ENCODE measurements at regions not wholly inside any gene's neighbourhood (a gene's known extent, or its start where the extent isn't known, plus 50 kb on each side); places are given as distances from the start of the nearest gene placed in this dataset.
"Not testable (repeated sequence)": the region's sequence is repeated elsewhere in the genome, so short reads cannot be mapped to it uniquely, and the experiment has no call there.

DNA sequence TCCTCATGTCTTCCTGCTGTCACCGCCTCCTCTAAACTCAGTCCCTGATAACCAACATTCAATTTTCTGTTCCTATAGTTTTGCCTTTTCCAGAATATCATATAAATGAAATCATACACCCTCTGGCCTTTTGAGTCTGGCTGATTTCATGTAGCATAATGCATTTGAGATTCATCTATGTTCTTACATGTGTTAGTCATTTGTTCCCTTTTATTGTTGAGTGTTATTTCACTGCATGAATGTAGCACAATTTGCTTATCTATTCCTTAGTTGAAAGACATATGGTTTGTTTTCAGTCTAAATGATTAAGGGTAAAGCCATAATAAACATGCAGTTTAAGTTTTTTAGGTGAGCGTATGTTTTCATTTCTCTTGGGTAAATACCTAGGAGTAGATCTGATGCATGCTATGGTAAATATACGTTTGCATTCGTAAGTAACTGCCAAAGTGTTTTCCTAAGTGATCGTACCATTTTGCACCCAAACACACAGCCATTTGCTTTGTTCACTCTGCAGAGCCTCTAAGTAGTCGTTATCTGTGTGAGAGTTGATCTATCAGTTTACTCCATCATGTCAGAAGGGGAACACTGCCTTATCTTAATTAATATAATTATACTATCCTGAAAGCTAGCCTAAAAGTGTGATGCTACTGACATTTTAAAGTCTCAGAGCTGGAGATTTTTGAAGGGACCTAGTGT is 460.8 kb downstream of the DMAC1 start:
- no peak for DNase-seq

DNA sequence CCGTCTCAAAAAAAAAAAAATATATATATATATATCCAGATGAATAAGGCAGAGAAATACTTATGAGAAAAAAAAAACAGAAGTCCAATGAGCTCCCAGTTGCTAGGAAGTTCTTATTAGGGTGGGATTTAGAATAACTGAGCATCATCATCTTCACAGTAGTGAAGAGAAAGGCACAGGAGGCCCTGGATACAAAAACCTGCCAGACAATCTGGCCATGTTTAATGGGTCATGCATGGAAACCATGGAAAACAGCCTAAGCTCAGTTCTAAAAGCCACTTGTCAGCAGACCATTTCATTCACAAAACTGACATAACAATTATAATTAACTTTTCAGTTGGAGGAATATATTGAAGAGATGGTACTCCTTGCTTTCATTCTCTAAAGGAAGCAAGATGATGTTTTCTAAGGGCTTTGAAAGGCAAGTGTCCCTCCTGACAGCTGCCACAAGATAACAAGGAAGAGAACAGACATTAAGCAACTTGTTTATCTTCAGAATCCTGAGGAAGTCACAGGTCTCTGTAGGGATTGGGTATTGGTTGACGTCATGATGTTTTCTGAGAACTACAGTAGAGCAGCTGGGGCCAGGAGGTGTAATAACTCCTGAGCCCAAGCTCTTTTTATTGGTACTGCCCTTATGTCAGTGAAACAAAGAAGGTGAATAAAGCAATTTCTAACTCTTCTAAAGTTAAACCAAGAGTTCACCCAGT is 463.1 kb downstream of the DMAC1 start:
- peak in 1 of 2 donors; percentile 8 for DNase-seq

DNA sequence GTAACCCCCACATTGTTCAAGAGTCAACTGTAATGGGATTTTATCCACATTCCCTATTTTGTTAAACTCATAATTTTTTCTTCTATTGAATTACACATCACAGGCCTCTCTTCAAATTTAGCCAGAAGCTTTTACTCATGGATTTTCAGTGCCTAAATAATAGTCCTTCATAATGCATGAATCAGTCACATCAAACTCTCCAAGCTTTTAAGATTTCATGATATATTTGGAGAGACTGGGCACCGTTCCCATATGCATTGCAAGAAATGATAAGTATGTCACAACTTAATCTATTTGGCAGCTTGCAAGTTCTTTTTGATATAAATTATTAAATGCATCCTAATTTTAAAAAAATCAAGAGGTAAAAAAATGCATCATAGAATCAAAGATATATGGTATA is 465.9 kb downstream of the DMAC1 start:
- DNase-seq: no peak

DNA sequence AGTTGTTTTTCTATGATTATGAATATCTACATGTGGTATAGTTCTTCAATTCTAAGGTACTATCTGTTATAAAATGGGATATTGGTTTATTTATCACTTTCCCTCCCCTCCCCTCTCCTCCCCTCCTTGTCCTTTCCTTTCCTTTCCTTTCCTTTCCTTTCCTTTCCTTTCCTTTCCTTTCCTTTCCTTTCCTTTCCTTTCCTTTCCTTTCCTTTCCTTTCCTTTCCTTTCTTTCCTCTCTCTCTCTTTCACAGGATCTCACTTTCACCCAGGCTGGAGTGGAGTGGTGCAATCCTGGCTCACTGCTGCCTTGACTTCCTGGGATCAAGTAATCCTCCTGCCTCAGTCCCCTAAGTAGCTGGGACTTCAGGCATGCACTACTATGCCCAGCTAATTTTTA is 466.8 kb downstream of the DMAC1 start:
- no peak for DNase-seq

DNA sequence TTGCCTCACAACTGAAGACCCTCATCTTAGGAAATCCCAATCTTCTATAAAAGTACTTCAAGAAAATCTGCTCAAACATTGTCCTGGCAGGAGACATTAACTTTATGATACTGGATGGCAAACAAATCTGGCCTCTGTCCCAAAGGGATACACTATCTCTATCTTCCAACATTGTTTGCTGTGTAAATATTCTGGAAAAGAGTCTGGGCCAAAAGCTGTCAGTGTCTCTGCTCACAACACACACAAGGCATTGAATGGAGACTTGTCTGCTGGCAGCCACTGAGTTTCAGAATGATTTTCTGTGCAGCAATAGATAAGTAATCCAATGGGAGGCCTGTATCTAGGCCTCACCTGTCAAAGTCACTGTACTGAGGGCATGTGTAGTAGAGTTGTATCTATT is 471.1 kb downstream of the DMAC1 start:
- DNase-seq: no peak

DNA sequence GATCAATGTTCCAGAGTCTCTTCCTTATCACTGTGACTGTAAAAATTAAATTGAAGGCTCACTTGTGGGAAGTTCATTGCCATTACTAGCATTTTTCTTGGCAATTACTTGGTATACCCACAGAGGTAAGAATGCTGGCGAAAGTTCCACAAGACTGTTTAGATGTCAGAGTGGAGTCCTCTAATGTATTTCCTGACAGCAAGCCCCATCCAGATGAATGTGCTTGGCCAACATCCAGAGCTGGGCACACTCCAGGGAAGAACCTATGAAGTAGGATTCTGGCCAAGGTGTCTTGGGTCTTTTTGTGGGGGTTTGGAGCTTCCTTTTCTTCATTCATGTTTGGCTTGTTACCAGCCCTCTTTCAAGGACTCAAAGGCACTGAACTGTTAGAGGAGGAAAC is 473.6 kb downstream of the DMAC1 start:
- no peak for DNase-seq

DNA sequence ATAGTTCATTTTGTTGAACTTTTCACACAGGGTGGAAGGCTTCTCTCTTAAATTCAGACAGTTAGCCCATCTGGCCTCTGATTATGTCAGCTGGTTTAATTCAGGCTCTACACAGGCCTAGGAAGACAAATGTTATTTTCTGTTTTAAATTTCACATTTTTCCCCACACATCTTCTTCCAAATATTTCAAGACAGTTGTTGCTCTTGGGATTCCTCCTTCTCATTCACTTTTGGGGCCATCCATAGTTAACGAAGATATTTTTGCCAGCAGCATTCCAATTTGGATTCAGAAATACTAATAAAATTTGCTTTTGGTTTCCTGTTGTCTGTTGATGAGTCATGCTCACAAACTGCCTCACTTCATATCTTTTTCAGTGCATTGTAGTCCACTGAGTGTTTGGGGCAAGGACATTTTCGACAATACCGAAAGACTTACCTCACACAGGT is 475.4 kb downstream of the DMAC1 start:
- DNase-seq: no peak

DNA sequence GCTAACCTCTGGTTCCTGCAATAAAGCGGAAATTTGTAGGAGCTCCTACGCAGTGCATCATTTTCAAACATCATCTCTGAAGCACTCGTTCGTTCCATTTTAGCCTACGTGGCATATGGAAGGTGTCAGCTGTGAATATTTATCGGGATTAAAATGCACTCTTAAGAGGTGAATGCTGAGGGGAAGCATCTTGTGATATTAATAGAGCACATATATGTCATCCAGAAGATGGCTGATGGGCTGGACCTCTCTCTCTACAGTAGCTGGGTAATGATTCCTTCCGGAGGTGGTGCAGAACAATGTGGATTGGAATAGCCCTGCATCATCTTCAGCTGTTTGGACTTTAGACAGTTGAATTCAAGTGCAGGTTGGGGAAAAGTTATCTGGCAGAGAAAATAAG is 478.7 kb downstream of the DMAC1 start:
- DNase-seq: no peak

DNA sequence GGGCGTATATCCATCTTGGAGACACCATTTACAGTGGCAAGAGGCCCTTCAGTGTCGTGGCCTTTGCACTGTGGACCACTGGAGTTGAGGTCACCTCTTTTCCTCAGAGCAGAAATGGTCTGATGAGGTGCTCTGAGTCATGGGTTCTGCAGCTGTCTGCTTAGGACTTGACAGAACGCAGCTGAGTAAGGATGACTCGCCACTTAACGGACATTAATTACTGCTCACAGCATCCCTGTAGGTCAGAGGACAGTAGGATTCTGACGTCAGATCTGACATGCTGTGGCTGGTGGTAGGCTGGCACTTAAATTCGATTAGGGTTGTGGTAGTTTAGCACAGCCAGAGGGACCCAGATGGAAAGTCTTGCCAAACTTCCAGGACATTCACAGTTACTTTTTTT is 479.4 kb downstream of the DMAC1 start:
- no peak for DNase-seq

DNA sequence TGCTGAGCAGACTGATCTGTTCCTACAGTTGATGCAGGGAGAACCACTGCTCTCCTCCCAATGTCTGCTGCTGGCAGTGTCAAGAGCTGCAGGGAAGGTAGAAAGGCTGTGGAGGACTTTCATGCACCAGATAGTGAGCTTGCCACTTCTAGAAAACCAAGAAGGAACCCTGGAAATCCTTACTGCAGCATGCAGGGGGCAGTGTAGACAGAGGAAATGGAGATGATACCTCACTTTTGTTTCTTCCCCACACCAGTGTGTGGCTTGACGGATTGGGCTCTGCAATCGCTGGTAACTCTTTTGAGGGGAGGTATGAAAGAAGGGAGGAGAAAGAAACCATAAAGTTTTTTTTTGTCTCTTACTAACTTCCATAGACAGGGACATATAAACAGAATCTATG is 480.7 kb downstream of the DMAC1 start:
- no peak for DNase-seq

DNA sequence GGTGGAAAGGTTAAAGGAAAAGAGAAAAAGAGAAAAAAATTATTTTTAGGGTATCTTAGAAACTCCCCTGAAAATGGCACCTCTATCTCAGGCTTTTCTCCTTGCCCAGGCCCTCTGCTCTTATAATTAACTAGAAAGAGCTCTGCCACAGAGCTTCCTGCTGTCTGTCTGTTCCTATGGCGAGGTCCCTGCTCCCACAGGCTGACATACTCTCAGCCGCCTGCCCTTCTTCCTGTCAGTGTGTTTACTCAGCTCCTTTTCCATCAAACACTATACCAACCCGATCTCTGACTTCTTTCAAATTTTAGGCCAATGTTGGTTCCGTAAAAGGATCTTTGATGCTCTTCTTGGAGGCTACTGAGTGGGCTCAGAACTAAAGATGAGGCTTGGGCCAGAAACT is 482.6 kb downstream of the DMAC1 start:
- no peak for DNase-seq

DNA sequence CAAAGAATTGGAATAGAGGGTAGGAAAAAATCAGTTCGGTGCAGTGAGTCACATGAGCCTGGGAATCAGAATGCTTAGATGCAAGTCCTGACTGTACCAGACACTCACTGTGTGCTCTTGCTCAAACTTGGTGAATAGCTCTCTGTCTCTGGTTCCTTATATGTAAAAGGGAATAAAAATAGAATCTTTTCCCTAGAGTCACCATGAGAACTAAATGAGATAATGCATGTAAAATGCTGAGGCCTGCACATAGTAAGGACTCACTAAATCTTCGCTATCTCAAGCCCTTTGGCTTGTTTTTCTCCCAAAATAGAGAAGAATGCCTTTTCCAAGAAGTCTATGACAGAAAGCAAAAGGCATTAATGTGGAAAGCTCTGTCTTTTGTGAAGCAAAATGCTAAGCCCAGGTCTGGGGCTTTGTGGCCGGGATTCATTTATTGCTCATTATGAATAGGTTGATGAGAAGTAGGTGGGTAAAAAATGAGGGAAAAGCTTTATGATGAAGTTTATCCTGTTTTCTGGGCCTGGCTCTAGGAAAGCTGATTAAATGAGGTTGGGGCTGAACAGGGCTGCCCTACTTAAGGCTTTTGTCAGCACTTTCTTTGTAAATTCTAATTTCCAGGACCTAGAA is 483.3 kb downstream of the DMAC1 start:
- DNase-seq: no peak

DNA sequence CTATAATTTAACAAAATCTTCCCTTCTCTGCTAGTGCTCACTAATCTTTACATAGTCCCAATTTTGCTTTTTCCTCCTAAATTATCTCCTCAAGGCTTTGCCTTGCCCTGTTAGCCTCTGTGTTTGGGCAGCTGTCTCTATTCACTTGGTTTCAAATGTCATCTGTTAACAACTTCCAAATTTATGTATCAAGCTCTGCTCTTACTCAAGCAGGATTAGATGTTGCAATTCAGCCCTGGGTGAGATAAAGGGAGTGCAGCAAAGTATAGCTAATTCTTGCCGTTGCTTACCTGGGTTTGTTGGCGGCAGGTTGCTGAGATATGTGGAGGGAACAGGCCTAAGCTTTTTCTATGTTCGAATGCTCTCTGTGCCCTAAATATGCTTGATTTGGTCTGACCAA is 483.8 kb downstream of the DMAC1 start:
- DNase-seq: no peak

DNA sequence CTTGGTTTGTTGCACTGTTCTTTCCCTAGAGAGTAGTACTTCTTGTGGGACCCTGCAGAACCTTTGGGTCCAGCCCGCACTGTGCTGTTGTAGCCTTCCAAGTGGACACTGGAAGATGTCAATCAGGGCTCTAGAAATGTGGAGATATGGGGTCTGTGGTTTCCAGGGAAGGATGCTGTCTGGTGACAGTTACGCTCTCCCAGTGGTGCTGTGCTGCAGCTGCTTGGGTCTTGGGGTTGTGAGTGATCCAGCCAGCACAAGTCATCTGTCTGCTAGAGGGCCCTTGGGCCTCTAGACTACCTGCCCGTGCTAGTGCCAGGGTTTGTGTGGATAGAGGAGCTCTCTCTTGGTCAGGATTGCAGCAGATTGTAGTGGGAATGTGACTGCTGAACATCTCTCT is 484.5 kb downstream of the DMAC1 start:
- DNase-seq: no peak

DNA sequence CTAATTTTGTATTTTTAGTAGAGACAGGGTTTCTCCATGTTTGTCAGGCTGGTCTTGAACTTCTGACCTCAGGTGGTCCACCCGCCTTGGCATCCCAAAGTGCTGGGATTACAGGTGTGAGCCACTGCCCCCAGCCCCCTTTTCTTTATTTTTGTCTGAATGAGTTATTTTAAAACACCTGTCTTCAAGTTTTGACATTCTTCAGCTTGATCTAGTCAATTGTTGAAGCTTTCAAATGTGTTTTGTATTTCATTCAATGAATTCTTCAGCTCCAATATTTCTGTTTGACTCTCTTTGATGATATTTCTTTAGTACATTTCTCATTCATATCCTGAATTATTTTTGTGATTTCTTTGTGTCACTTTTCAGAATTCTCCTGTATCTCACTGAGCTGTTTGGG is 486.2 kb downstream of the DMAC1 start:
- DNase-seq: no peak

DNA sequence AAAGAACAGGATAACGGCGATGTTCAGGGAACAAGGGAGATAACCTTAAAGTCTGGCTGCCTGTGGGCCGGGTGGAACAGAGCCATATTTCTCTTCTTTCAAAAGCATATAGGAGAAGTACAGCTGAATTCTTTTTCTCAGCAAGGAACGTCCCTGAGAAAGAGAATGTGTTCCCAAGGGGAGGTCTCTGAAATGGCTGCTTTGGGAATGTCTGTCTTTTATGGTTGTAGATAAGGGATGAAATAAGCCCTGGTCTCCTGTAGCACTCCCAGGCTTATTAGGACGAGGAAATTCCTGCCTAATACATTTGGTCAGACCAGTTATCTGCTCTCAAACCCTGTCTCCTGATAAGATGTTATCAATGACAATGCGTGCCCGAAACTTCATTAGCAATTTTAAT is 490.5 kb downstream of the DMAC1 start:
- DNase-seq: not testable (repeated sequence)

DNA sequence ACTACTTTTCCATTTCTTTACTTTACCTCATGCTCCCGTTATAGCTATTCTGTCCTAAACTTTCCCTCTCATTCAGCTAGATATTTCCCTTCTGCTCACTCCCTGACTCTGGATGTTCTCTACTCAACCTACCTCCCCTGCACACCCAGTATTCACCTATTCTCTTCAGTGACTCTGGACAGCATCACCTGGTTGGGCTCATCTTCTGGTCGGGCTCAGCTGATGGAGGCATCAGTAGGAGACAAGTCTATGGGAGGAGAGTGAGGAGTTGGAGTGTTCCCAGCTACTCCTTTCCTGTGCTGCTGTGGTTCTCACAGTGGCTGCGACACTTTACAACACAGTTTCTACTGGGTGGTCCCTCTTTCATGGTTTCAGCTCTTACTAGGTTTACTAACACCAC is 493.9 kb downstream of the DMAC1 start:
- no peak for DNase-seq

DNA sequence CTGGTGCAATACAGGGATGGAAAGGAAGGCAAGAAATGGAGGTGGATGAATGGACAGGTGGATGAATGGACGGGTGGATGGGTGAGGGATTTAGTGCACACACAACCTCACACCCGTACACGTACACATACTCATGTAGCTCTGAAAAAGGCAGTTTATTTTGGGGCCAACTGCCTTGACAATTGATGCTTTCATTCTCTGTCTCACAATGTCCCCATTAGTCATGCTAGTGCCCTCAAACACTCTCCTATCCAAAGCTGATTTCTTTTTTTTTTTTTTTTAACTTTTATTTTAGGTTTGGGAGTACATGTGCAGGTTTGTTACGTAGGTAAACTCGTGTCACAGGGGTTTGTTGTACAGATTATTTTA is 495.0 kb downstream of the DMAC1 start:
- DNase-seq: no peak

DNA sequence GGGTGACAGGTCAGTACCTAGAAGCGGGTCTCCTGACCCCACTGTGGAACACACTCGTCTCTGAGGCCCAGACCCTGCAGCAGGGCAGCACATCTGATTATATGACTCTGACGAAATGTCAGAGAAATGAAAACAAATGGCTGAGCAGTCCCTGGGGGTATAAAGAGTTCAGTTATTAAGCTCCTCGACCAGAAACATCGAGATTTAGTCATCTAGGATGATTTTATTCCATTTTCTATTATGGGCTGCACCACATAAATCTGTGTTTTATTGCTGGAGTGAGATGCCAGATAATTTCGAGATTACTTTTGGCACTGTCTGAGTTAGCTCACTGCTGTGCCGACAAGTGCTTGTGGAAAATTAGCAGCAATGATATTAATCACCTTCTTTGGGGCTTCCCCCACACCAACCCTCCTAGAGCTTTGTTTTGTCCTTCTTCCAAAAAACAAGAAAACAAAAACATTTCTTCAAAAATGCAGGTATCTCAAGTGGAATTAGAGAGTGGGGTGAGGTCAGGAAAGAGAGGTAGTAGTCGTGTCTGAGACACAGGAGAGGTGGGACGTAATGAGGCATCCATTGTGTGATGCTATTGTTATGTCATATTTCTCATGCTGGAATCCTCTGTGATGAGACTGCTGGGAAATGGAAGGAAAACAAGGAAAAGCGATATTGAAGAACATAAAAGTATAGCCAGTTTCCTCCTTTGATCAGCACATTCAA is 495.5 kb downstream of the DMAC1 start:
- no peak for DNase-seq

DNA sequence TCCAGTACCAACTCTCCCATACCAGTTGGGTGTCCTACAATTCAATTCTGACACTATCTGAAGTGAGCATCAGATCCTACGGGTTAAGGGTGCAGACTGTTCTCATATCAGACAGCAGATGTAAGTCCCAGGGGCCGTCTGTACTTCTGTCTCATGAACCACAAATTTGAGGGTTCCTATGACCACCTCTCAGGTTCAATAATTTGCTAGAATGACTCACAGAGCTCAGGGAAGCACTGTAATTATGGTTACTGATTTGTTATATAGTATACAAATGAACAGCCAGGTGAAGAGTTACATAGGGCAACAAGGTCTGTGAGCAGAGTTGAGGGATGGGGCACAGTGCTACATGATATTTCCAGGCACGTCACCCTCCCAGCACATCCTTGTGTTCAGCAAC is 499.1 kb downstream of the DMAC1 start:
- no peak for DNase-seq

DNA sequence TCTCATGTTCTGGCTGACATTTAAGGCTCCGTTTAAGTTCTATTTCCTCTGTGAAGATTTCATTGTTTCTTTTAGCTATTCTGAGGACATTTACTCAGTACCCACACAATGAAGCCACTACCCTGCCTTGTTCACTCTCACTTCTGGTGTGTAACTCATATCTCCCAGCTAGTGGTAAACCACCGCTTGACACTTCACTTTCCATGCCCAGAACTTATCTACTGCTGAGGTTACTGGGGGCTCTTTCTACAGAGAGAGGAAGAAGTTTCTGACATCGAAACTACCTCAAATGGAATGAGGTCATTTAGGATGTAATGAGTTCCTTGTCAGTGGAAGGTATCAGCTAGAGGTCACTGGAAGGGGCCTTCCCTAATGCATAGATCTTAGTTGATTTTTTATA is 501.5 kb downstream of the DMAC1 start:
- DNase-seq: no peak

DNA sequence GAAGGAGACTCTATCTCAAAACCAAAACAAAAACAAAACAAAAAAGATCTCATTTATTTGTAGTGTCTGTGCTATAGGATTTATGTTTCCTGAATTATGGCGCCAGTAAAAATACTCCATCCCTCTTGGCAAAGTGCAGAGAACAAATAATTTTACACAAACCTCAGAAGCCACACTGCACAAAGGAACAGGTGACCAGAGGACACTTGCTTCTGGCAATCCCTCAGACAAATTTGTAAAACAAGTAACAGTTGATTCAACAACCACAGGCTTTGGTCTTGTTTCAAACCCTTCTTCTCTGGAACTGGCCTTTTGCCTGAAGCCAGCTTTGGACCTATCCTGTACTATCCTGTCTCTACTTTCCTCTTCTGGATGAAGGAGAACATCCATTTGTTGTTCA is 502.1 kb downstream of the DMAC1 start:
- no peak for DNase-seq

DNA sequence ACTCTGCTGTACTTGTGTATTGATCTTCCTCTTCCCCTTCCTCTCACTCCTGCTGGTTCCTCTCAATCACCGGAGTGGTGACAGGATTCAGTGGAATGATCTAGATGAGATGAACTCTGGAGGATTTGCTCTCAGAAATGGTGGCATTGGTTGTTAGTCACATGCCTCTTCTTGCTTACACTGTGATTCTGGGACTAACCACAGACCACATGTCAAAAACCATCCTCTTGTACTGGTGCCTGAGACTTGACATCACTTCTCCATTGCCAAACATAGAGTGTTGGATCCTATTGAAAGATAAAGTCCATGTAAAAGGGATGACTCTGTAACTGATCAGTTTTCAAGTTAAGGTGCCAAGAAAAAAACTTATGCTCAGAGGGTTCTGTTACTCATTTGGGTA is 506.5 kb downstream of the DMAC1 start:
- no peak for DNase-seq

DNA sequence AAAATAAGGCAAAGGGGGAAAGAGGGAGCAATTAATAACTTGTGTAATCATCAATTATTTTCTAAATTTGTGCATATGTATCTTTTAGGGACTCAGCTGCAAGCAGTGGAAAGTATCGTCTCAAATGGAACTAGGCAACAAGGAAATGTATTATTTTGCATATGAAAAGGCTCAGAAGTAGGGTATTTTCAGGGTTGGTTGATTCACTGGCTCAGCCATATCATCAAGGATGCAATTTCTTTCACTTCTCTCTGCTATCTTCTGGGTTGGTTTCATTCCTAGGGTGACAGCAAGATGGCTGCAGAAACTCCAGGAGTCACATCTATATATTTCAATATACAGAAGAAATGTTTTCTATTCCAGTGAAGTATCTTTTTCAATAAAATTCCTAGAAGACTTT is 509.8 kb downstream of the DMAC1 start:
- DNase-seq: no peak

All from bone marrow (tissue), 2 donors.